ENCODE measurements at regions not wholly inside any gene's neighbourhood (a gene's known extent, or its start where the extent isn't known, plus 50 kb on each side); places are given as distances from the start of the nearest gene placed in this dataset.

DNA sequence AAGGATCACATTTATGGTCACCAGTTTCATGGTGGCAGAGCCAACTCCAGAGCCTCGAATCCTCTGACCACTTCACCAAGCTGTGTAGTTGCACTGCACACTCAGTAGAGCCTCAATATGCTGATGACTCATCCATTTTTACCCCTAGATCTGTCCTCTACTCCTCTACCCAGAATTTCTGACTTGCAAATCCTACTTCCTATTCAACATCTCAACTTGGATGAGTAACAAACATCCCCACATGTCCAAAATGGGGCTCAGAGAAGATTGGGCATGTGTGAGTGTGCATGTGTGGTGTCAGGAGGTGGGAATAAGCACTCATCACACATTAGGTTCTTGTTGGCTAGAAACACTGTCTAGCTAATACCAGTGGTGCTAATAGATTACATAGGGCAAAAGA lies 57.8 kb upstream of the IGFBP2 start:
- no peak for DNase-seq (ENCODE audit: low read depth)

DNA sequence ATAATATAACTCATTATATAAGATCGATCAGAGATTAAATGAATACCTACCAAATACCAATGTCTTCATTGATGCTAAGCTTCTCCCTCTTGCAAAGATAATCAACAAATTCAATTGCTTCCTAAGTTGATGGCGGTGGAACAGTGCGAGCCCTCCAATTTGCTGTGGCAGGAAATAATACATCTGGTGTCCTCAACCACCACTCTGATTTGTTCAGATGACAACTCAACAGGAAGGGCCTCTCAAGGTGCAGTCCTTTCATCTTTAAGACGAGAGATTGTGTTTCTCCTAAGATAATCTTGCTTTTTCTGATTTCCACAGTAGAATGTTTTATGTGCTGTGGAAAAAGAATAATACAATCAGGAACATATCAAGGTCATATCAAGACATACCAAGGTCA lies 56.6 kb upstream of the IGFBP2 start:
- no peak for DNase-seq (ENCODE audit: low read depth)

DNA sequence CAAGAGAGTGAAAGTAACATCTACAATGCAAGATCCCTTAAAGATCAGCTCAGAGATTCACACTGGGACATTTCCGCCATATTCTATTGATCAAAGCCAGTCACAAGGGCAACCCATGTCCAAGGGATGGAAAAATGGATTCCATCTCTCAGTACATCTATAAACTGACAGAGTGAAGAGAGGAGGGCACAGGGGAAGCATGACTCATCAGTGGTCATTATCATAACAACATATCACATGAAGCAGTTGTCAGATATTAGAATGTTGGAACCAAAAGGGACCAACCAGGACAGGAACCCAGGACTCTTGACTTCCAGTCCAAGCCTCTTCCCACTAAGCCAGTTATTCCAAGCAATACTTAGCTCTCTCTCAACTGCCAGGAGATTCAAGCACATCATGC lies 54.9 kb upstream of the IGFBP2 start:
- DNase-seq (ENCODE audit: low read depth), result no peak

DNA sequence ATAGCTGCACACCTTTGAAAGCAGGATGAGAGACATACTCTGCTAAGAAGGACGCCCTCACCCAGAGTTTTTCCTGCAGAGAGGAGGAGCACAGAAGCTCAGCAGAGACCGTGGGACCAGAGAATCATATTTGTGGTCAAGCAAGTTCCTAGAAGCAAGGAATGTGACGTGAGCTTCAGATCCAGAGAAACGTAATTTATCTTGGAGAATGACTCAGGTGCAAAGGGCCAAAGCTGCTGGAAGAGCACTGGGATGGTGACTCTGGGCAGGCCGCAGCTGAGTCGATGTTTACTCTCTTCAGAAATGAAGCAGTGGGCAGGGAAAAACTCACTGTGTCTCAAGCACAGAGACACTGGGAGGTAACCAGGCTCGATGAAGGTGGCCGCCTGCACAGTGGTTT lies 50.1 kb upstream of the IGFBP2 start:
- DNase-seq (ENCODE audit: low read depth), result no peak
